ENCODE measurements at regions not wholly inside any gene's neighbourhood (a gene's known extent, or its start where the extent isn't known, plus 50 kb on each side); places are given as distances from the start of the nearest gene placed in this dataset.
"Not testable (repeated sequence)": the region's sequence is repeated elsewhere in the genome, so short reads cannot be mapped to it uniquely, and the experiment has no call there.

- in situ Hi-C loops (cut with MboI; ENCODE audit: low sequenced_read_pairs in 4 of 4); H3K27ac ChIP-seq; H3K36me3 ChIP-seq; H3K4me3 ChIP-seq; H3K9me3 ChIP-seq; intact Hi-C loops (cut with DNase I; ENCODE audit: low total_unique reads); H3K27me3 ChIP-seq; ATAC-seq; DNase-seq; H3K4me1 ChIP-seq: not testable (repeated sequence)
These were observed 153.4 kb downstream of the NPIPB11 start for GRCh38 chr16:29253066-29253590.

- H3K36me3 ChIP-seq; ATAC-seq; intact Hi-C loops (cut with DNase I; ENCODE audit: low total_unique reads); H3K4me3 ChIP-seq; H3K4me1 ChIP-seq; H3K9me3 ChIP-seq; in situ Hi-C loops (cut with MboI; ENCODE audit: low sequenced_read_pairs in 4 of 4); DNase-seq; H3K27me3 ChIP-seq; H3K27ac ChIP-seq: not testable (repeated sequence)
These were observed 154.2 kb downstream of the NPIPB11 start for GRCh38 chr16:29252311-29252710.

- not testable (repeated sequence) for DNase-seq
These were observed 154.9 kb downstream of the NPIPB11 start for GRCh38 chr16:29251571-29252011.

GRCh38 chr16:29250923-29251434 is 155.5 kb downstream of the NPIPB11 start:
- DNase-seq; H3K4me1 ChIP-seq; H3K9me3 ChIP-seq; intact Hi-C loops (cut with DNase I; ENCODE audit: low total_unique reads); H3K4me3 ChIP-seq; H3K27me3 ChIP-seq; in situ Hi-C loops (cut with MboI; ENCODE audit: low sequenced_read_pairs in 4 of 4); H3K27ac ChIP-seq; ATAC-seq; H3K36me3 ChIP-seq: not testable (repeated sequence)

More at GRCh38 chr16:29251571-29252011, 154.9 kb downstream of the NPIPB11 start:
- H3K27ac ChIP-seq; H3K4me3 ChIP-seq; ATAC-seq; H3K36me3 ChIP-seq; H3K27me3 ChIP-seq; H3K9me3 ChIP-seq; in situ Hi-C loops (cut with MboI; ENCODE audit: low sequenced_read_pairs in 4 of 4); intact Hi-C loops (cut with DNase I; ENCODE audit: low total_unique reads); H3K4me1 ChIP-seq: not testable (repeated sequence)

- H3K27me3 ChIP-seq; ATAC-seq; intact Hi-C loops (cut with DNase I; ENCODE audit: low total_unique reads); H3K36me3 ChIP-seq; H3K27ac ChIP-seq; H3K9me3 ChIP-seq; H3K4me1 ChIP-seq; DNase-seq; H3K4me3 ChIP-seq; in situ Hi-C loops (cut with MboI; ENCODE audit: low sequenced_read_pairs in 4 of 4): not testable (repeated sequence)
These were observed 156.0 kb downstream of the NPIPB11 start for GRCh38 chr16:29250469-29250868.

- H3K36me3 ChIP-seq; intact Hi-C loops (cut with DNase I; ENCODE audit: low total_unique reads); ATAC-seq; H3K4me1 ChIP-seq; H3K27me3 ChIP-seq; H3K9me3 ChIP-seq; DNase-seq; in situ Hi-C loops (cut with MboI; ENCODE audit: low sequenced_read_pairs in 4 of 4); H3K4me3 ChIP-seq: not testable (repeated sequence)
- H3K27ac ChIP-seq, result peak overlapping the region in 1 of 4 donors; percentile 14
These were observed 157.6 kb downstream of the NPIPB11 start for GRCh38 chr16:29248940-29249318.

- DNase-seq; in situ Hi-C loops (cut with MboI; ENCODE audit: low sequenced_read_pairs in 4 of 4); H3K4me1 ChIP-seq; intact Hi-C loops (cut with DNase I; ENCODE audit: low total_unique reads); H3K27me3 ChIP-seq; H3K36me3 ChIP-seq; H3K4me3 ChIP-seq; H3K9me3 ChIP-seq: not testable (repeated sequence)
- H3K27ac ChIP-seq, result peak overlapping the region in 2 of 4 donors; percentile 46 to 57
- peak in 1 of 2 donors; percentile 27 for ATAC-seq
These were observed 158.1 kb downstream of the NPIPB11 start for GRCh38 chr16:29248306-29248939.

- H3K27ac ChIP-seq; H3K4me3 ChIP-seq; DNase-seq; H3K36me3 ChIP-seq; intact Hi-C loops (cut with DNase I; ENCODE audit: low total_unique reads); H3K27me3 ChIP-seq; ATAC-seq; H3K9me3 ChIP-seq; H3K4me1 ChIP-seq; in situ Hi-C loops (cut with MboI; ENCODE audit: low sequenced_read_pairs in 4 of 4): not testable (repeated sequence)
These were observed 160.4 kb downstream of the NPIPB11 start for GRCh38 chr16:29246091-29246490.

GRCh38 chr16:29237971-29238370 is 168.5 kb downstream of the NPIPB11 start:
- H3K36me3 ChIP-seq, result no peaks in the 10 kb centered on the region
- no peak for ATAC-seq
- DNase-seq, result no peak
- H3K27ac ChIP-seq, result no peak overlapping the region
- TF ChIP-seq CTCF (IDR thresholded peaks at IDR 0.05 in 4 of 5, conservative IDR thresholded peaks at IDR 0.05 in 1 of 5), result no peak
- no peak for TF ChIP-seq POLR2A (IDR thresholded peaks at IDR 0.05)
- H3K9me3 ChIP-seq, result no peaks in the 10 kb centered on the region
- intact Hi-C loops (cut with DNase I; ENCODE audit: low total_unique reads), result no loop called here
- no peak overlapping the region for H3K4me3 ChIP-seq
- H3K27me3 ChIP-seq, result no peaks in the 10 kb centered on the region
- in situ Hi-C loops (cut with MboI; ENCODE audit: low sequenced_read_pairs in 4 of 4), result no loop called here
- H3K4me1 ChIP-seq, result no peaks in the 10 kb centered on the region

GRCh38 chr16:29237495-29237894 is 169.0 kb downstream of the NPIPB11 start:
- ATAC-seq; H3K27me3 ChIP-seq; H3K27ac ChIP-seq; H3K4me3 ChIP-seq; H3K9me3 ChIP-seq; H3K4me1 ChIP-seq; H3K36me3 ChIP-seq; intact Hi-C loops (cut with DNase I; ENCODE audit: low total_unique reads); DNase-seq; in situ Hi-C loops (cut with MboI; ENCODE audit: low sequenced_read_pairs in 4 of 4): not testable (repeated sequence)

- ATAC-seq; DNase-seq; H3K9me3 ChIP-seq; in situ Hi-C loops (cut with MboI; ENCODE audit: low sequenced_read_pairs in 4 of 4); H3K4me1 ChIP-seq; intact Hi-C loops (cut with DNase I; ENCODE audit: low total_unique reads); H3K27me3 ChIP-seq; H3K27ac ChIP-seq; H3K4me3 ChIP-seq; H3K36me3 ChIP-seq: not testable (repeated sequence)
These were observed 169.5 kb downstream of the NPIPB11 start for GRCh38 chr16:29237023-29237422.

All from gastrocnemius medialis (tissue), 4 donors.